Natural killer cell (primary cell): ENCODE measurements at regions not wholly inside any gene's neighbourhood (a gene's known extent, or its start where the extent isn't known, plus 50 kb on each side); places are given as distances from the start of the nearest gene placed in this dataset.

Experiments
- ATAC-seq, 3 donors: fragments of 150-1000 bp in 2 of 3; fragments of 200-7000 bp in 1 of 3; cut with Tn5 transposase; 1 replicate in 1 of 3; 2 replicates in 2 of 3; pipeline ENCODE4 v1.10.0; 2021; ENCODE audit warnings: mild to moderate bottlenecking in 2 of 3, moderate library complexity in 2 of 3
- DNase-seq, 2 donors: peaks; one replicate each; pipeline versions ENCODE4 v3.0.0 to v3.0.0-alpha.2; 2013 to 2021; ENCODE audit warnings: mixed read lengths in 1 of 2
- H3K27ac ChIP-seq: one replicate; pipeline ENCODE4 v1.5.1; 2013; ENCODE audit warnings: mild to moderate bottlenecking, low read length
- H3K27me3 ChIP-seq: one replicate; pipeline ENCODE4 v1.6.1; 2013; ENCODE audit warnings: low read length; ENCODE audit not compliant: control insufficient read depth, insufficient read depth
- H3K36me3 ChIP-seq: one replicate; pipeline ENCODE4 v1.6.1; 2013; ENCODE audit warnings: low read length; ENCODE audit not compliant: control insufficient read depth, insufficient read depth
- H3K4me1 ChIP-seq: one replicate; pipeline ENCODE4 v1.6.1; 2013; ENCODE audit warnings: low read length; ENCODE audit not compliant: control insufficient read depth, insufficient read depth
- H3K4me3 ChIP-seq: one replicate; pipeline ENCODE4 v1.5.1; 2013; ENCODE audit warnings: low read length
- H3K9me3 ChIP-seq: one replicate; pipeline ENCODE4 v1.6.1; 2013; ENCODE audit warnings: low read length; ENCODE audit not compliant: control insufficient read depth, insufficient read depth
- H3K27ac Mint-ChIP-seq, 2 donors: one replicate each; pipeline ENCODE4 v1.8.0; 2022; ENCODE audit warnings: mild to moderate bottlenecking in 2 of 2, mixed read lengths in 2 of 2, moderate library complexity in 1 of 2
- H3K27me3 Mint-ChIP-seq, 2 donors: one replicate each; pipeline ENCODE4 v1.8.0; 2022; ENCODE audit warnings: low read depth in 2 of 2, mixed read lengths in 2 of 2
- H3K36me3 Mint-ChIP-seq: one replicate; pipeline ENCODE4 v1.8.0; 2022; ENCODE audit warnings: mixed read lengths
- H3K4me1 Mint-ChIP-seq, 2 donors: one replicate each; pipeline ENCODE4 v1.8.0; 2022; ENCODE audit warnings: mixed read lengths in 2 of 2
- H3K4me3 Mint-ChIP-seq: one replicate; pipeline ENCODE4 v1.8.0; 2022; ENCODE audit warnings: mild to moderate bottlenecking, moderate library complexity, mixed read lengths
- H3K9me3 Mint-ChIP-seq, 2 donors: one replicate each; pipeline ENCODE4 v1.8.0; 2022; ENCODE audit warnings: mixed read lengths in 2 of 2
- CTCF ChIP-seq: fragments of 200-600 bp; IDR thresholded peaks from one replicate; pipeline ENCODE4 v1.8.0; 2022; ENCODE audit warnings: antibody characterized with exemption
- WGBS: methylation state at CpG from one replicate; pipeline ENCODE4 v1.1.7; 2013; ENCODE audit warnings: missing lambda C conversion rate; ENCODE audit not compliant: insufficient coverage; 5-methylcytosine and 5-hydroxymethylcytosine counted together
- intact Hi-C: fragments of 100-400 bp; cut with micrococcal nuclease; formaldehyde crosslinking; loops from one replicate; pipeline ENCODE4 v1.14.2; 2022

GRCh38 chr10:105989995-105990394, 1174.5 kb downstream of the SORCS1 start:
- Histone ChIP-seq H3K36me3 (no peaks in the 10 kb centered on the region), H3K27ac (no peak overlapping the region), H3K9me3 (peaks cover 8% of the 10 kb centered on the region), H3K4me3 (no peak overlapping the region), H3K4me1 (no peaks in the 10 kb centered on the region), H3K27me3 (no peaks in the 10 kb centered on the region)
- H3K4me1 Mint-ChIP-seq, result no peaks in the 10 kb centered on the region
- H3K36me3 Mint-ChIP-seq, result no peaks in the 10 kb centered on the region
- peaks cover 8 to 9% of the 10 kb centered on the region in 2 donors for H3K9me3 Mint-ChIP-seq
- H3K27me3 Mint-ChIP-seq, result no peaks in the 10 kb centered on the region
- no peak overlapping the region for H3K4me3 Mint-ChIP-seq
- WGBS, result 82% methylated on average over 3 of the region's 3 CpGs
- no peak overlapping the region for H3K27ac Mint-ChIP-seq
- no peak for DNase-seq
- intact Hi-C loops, result loop anchor here (10.0 kb wide), 1 partner anchor 65 kb away; no protein-coding TSS in a partner anchor
- no peak for ATAC-seq
- TF ChIP-seq CTCF, result no peak

- Histone ChIP-seq H3K4me3 (no peak overlapping the region), H3K9me3 (peaks cover 8% of the 10 kb centered on the region), H3K4me1 (no peaks in the 10 kb centered on the region), H3K27ac (no peak overlapping the region), H3K27me3 (no peaks in the 10 kb centered on the region), H3K36me3 (no peaks in the 10 kb centered on the region)
- Mint-ChIP-seq H3K4me3 (no peak overlapping the region), H3K36me3 (no peaks in the 10 kb centered on the region), H3K4me1 (no peaks in the 10 kb centered on the region), H3K9me3 (peaks cover 9 to 13% of the 10 kb centered on the region in 2 donors), H3K27me3 (no peaks in the 10 kb centered on the region), H3K27ac (no peak overlapping the region)
- intact Hi-C loops, result loop anchor here (10.0 kb wide), 1 partner anchor 64 kb away; no protein-coding TSS in a partner anchor
- TF ChIP-seq CTCF, result no peak
- DNase-seq (no peak), ATAC-seq (no peak)
- WGBS, result no CpG with 5 or more reads among the region's 1 CpG
Measured at GRCh38 chr10:105988848-105989247, 1175.7 kb downstream of the SORCS1 start.

- ATAC-seq (no peak), DNase-seq (no peak)
- no peak overlapping the region for H3K27ac ChIP-seq
- H3K4me3 Mint-ChIP-seq, result no peak overlapping the region
- H3K27me3 ChIP-seq, result no peaks in the 10 kb centered on the region
- peaks cover 8% of the 10 kb centered on the region for H3K9me3 ChIP-seq
- no peaks in the 10 kb centered on the region for H3K36me3 ChIP-seq
- H3K36me3 Mint-ChIP-seq, result no peaks in the 10 kb centered on the region
- 77% methylated on average over 2 of the region's 3 CpGs for WGBS
- H3K4me3 ChIP-seq, result no peak overlapping the region
- H3K4me1 Mint-ChIP-seq, result no peaks in the 10 kb centered on the region
- peaks cover 9 to 13% of the 10 kb centered on the region in 2 donors for H3K9me3 Mint-ChIP-seq
- H3K27me3 Mint-ChIP-seq, result no peaks in the 10 kb centered on the region
- TF ChIP-seq CTCF, result no peak
- H3K4me1 ChIP-seq, result no peaks in the 10 kb centered on the region
- intact Hi-C loops, result loop anchor here (10.0 kb wide), 1 partner anchor 62 kb away; no protein-coding TSS in a partner anchor
- no peak overlapping the region for H3K27ac Mint-ChIP-seq
Measured at GRCh38 chr10:105986912-105987635, 1177.4 kb downstream of the SORCS1 start.

- TF ChIP-seq CTCF, result no peak
- Mint-ChIP-seq H3K4me1 (no peaks in the 10 kb centered on the region), H3K27ac (no peak overlapping the region), H3K27me3 (no peaks in the 10 kb centered on the region), H3K9me3 (peaks cover 11 to 14% of the 10 kb centered on the region in 2 donors), H3K4me3 (no peak overlapping the region), H3K36me3 (no peaks in the 10 kb centered on the region)
- H3K4me1 ChIP-seq, result no peaks in the 10 kb centered on the region
- intact Hi-C loops, result loop anchor here (10.0 kb wide), 1 partner anchor 62 kb away; no protein-coding TSS in a partner anchor
- no peaks in the 10 kb centered on the region for H3K27me3 ChIP-seq
- no peak for ATAC-seq
- peaks cover 8% of the 10 kb centered on the region for H3K9me3 ChIP-seq
- WGBS, result 81% methylated on average over 2 of the region's 2 CpGs
- no peaks in the 10 kb centered on the region for H3K36me3 ChIP-seq
- DNase-seq, result no peak
- H3K4me3 ChIP-seq, result no peak overlapping the region
- H3K27ac ChIP-seq, result no peak overlapping the region
Measured at GRCh38 chr10:105986486-105986885, 1178.0 kb downstream of the SORCS1 start.
